ENCODE measurements at regions not wholly inside any gene's neighbourhood (a gene's known extent, or its start where the extent isn't known, plus 50 kb on each side); places are given as distances from the start of the nearest gene placed in this dataset.

DNA sequence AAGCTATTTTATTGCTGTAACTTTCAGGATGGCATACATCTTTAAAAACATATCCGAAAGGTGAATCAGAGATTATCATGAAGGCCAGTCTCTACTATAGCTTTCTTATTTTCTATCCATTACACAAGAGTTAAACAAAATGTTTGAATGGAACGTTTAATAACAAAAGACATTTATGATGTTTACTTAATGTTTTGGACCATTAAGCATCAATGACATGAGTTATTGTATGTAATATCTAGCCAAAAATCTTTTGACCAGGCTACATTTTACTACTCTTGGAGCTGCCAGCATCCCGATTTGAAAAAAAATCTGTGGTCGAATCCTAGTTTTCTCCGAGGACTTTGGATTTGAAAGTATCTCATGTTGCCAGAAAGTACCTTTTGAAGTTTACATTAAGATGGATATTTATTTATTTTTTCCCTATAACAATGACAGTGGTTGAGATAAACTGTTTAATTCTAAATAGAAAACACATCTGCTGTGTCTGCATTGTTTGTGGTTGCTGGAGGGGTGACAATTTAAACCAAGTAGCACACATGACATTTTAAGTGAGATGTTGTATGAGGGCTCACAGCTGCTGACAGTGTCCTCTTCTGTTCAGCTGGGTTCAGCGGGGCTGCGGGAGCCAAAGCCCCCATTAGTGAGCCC, 293.7 kb upstream of the TCF21 start:
- TF ChIP-seq POLR2A (IDR thresholded peaks at IDR 0.05; ENCODE audit: low read depth, low read length) (no peak), MYC (IDR thresholded peaks at IDR 0.05; ENCODE audit: low read depth, low read length) (no peak), POLR2AphosphoS5 (IDR thresholded peaks at IDR 0.05; ENCODE audit: insufficient read depth, low read depth, low read length) (no peak), JUN (IDR thresholded peaks at IDR 0.05; ENCODE audit: borderline replicate concordance, insufficient read depth, insufficient read length, low read depth) (no peak), EZH2 (IDR thresholded peaks at IDR 0.05; ENCODE audit: borderline replicate concordance, low read depth, low read length, severe bottlenecking) (no peak), GATA2 (IDR thresholded peaks at IDR 0.05; ENCODE audit: insufficient read depth, insufficient read length, low read depth, low read length) (no peak), FOS (IDR thresholded peaks at IDR 0.05; ENCODE audit: borderline replicate concordance, insufficient read depth, low read length) (no peak)
- TF ChIP-seq, protein P1, sequence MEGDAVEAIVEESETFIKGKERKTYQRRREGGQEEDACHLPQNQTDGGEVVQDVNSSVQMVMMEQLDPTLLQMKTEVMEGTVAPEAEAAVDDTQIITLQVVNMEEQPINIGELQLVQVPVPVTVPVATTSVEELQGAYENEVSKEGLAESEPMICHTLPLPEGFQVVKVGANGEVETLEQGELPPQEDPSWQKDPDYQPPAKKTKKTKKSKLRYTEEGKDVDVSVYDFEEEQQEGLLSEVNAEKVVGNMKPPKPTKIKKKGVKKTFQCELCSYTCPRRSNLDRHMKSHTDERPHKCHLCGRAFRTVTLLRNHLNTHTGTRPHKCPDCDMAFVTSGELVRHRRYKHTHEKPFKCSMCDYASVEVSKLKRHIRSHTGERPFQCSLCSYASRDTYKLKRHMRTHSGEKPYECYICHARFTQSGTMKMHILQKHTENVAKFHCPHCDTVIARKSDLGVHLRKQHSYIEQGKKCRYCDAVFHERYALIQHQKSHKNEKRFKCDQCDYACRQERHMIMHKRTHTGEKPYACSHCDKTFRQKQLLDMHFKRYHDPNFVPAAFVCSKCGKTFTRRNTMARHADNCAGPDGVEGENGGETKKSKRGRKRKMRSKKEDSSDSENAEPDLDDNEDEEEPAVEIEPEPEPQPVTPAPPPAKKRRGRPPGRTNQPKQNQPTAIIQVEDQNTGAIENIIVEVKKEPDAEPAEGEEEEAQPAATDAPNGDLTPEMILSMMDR (IDR thresholded peaks at IDR 0.05; ENCODE audit: extremely low read depth in 1 of 2, insufficient read depth in 1 of 2, low read depth in 1 of 2, low read length in 2 of 2), result no peak
- TF ChIP-seq, protein P2, sequence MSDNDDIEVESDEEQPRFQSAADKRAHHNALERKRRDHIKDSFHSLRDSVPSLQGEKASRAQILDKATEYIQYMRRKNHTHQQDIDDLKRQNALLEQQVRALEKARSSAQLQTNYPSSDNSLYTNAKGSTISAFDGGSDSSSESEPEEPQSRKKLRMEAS (IDR thresholded peaks at IDR 0.05; ENCODE audit: insufficient read depth, insufficient read length), result no peak
